KMS-11 (cell line): ENCODE measurements at regions not wholly inside any gene's neighbourhood (a gene's known extent, or its start where the extent isn't known, plus 50 kb on each side); places are given as distances from the start of the nearest gene placed in this dataset.

Experiments used
- H2AFZ ChIP-seq: fragments of 200-600 bp; sonication (generic); 2 replicates; pipeline ENCODE4 v1.6.1; 2016; ENCODE audit warnings: antibody characterized with exemption, mixed run types, low read depth
- H3K27ac ChIP-seq: fragments of 200-600 bp; sonication (generic); 2 replicates; pipeline ENCODE4 v1.6.1; 2016; ENCODE audit warnings: mild to moderate bottlenecking, mixed run types
- H3K27me3 ChIP-seq: fragments of 200-600 bp; sonication (generic); 2 replicates; pipeline ENCODE4 v1.6.1; 2017; ENCODE audit warnings: mild to moderate bottlenecking, low read depth, mixed run types, moderate library complexity; ENCODE audit not compliant: insufficient read depth
- H3K36me3 ChIP-seq: fragments of 200-600 bp; sonication (generic); 2 replicates; pipeline ENCODE4 v1.6.1; 2017; ENCODE audit warnings: mild to moderate bottlenecking, mixed run types; ENCODE audit not compliant: insufficient read depth
- H3K4me1 ChIP-seq: fragments of 200-600 bp; sonication (generic); 2 replicates; pipeline ENCODE4 v1.6.1; 2016; ENCODE audit warnings: mild to moderate bottlenecking, low read depth, mixed run types; ENCODE audit not compliant: poor library complexity, severe bottlenecking
- H3K4me2 ChIP-seq: fragments of 200-600 bp; sonication (generic); 2 replicates; pipeline ENCODE4 v1.7.0; 2016; ENCODE audit warnings: mild to moderate bottlenecking, mixed run types
- H3K4me3 ChIP-seq: fragments of 200-600 bp; sonication (generic); IDR thresholded peaks from 2 replicates; pipeline ENCODE4 v1.6.1; 2017; ENCODE audit warnings: low read depth, low read length, mixed read lengths; ENCODE audit not compliant: insufficient read depth
- H3K79me2 ChIP-seq: fragments of 200-600 bp; sonication (generic); 2 replicates; pipeline ENCODE4 v1.6.1; 2016; ENCODE audit warnings: low read depth, mixed run types; ENCODE audit not compliant: insufficient read depth
- H3K9ac ChIP-seq: fragments of 200-600 bp; sonication (generic); 2 replicates; pipeline ENCODE4 v1.6.1; 2016; ENCODE audit warnings: mild to moderate bottlenecking, mixed run types
- H4K20me1 ChIP-seq: fragments of 200-600 bp; sonication (generic); 2 replicates; pipeline ENCODE4 v1.6.1; 2016; ENCODE audit warnings: mild to moderate bottlenecking, mixed run types; ENCODE audit not compliant: insufficient read depth
- TF ChIP-seq, protein P1 (sequence below): fragments of 200-600 bp; sonication (generic); conservative IDR thresholded peaks from 2 replicates; pipeline ENCODE4 v1.6.1; 2017; ENCODE audit warnings: low read depth, mild to moderate bottlenecking, antibody characterized with exemption, low read length, moderate library complexity, mixed read lengths

DNA sequence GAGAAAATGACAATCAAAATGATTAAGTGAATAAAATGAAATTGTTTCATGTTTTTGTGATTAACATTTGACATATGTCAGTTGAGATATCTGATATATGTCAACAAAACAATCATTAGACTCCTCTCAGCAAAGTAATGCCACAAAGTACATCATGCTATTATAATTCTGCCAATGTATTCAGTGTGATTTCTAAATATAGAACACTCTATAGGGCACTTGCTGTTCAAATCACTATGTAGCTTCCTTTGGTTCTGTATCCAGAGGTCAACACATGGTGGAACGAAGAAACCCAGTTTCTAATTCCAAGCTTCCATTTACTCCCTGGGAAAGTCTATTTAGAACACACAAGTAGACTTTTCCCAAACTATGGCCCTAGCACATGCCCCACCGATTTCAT, 227.5 kb upstream of the FAM83B start:
- Histone ChIP-seq H3K4me1 (no peaks in the 10 kb centered on the region), H2AFZ (no peak overlapping the region), H4K20me1 (no peaks in the 10 kb centered on the region), H3K4me2 (no peak overlapping the region), H3K4me3 (no peak overlapping the region), H3K9ac (no peak overlapping the region), H3K27ac (no peak overlapping the region), H3K27me3 (no peaks in the 10 kb centered on the region), H3K79me2 (no peaks in the 10 kb centered on the region), H3K36me3 (no peaks in the 10 kb centered on the region)
- TF ChIP-seq, protein P1, sequence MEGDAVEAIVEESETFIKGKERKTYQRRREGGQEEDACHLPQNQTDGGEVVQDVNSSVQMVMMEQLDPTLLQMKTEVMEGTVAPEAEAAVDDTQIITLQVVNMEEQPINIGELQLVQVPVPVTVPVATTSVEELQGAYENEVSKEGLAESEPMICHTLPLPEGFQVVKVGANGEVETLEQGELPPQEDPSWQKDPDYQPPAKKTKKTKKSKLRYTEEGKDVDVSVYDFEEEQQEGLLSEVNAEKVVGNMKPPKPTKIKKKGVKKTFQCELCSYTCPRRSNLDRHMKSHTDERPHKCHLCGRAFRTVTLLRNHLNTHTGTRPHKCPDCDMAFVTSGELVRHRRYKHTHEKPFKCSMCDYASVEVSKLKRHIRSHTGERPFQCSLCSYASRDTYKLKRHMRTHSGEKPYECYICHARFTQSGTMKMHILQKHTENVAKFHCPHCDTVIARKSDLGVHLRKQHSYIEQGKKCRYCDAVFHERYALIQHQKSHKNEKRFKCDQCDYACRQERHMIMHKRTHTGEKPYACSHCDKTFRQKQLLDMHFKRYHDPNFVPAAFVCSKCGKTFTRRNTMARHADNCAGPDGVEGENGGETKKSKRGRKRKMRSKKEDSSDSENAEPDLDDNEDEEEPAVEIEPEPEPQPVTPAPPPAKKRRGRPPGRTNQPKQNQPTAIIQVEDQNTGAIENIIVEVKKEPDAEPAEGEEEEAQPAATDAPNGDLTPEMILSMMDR, result no peak

DNA sequence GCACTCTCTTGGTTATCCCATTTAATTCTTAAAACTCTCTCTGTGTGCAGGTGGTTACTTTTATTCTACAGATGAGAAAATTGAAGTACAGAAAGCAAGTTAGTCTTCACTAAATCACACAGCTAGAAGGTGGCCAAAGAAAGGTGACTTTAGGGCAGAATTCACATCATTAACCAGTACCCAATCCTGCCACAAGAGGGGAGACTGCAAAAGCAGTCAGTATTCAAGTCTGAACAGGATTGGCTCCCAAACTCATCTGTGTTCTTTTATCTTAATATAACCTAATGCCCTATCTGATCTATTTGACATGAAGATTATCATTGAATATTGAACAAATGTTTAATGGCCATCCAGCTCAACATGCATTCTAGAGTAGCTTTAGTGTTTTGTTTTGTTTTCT, 225.3 kb upstream of the FAM83B start:
- no peaks in the 10 kb centered on the region for H3K4me1 ChIP-seq
- H3K79me2 ChIP-seq, result no peaks in the 10 kb centered on the region
- H3K27ac ChIP-seq, result no peak overlapping the region
- H3K27me3 ChIP-seq, result no peaks in the 10 kb centered on the region
- no peak overlapping the region for H3K9ac ChIP-seq
- no peaks in the 10 kb centered on the region for H4K20me1 ChIP-seq
- H2AFZ ChIP-seq, result no peak overlapping the region
- no peak overlapping the region for H3K4me3 ChIP-seq
- no peak overlapping the region for H3K4me2 ChIP-seq
- TF ChIP-seq, protein P1, result no peak
- H3K36me3 ChIP-seq, result no peaks in the 10 kb centered on the region

DNA sequence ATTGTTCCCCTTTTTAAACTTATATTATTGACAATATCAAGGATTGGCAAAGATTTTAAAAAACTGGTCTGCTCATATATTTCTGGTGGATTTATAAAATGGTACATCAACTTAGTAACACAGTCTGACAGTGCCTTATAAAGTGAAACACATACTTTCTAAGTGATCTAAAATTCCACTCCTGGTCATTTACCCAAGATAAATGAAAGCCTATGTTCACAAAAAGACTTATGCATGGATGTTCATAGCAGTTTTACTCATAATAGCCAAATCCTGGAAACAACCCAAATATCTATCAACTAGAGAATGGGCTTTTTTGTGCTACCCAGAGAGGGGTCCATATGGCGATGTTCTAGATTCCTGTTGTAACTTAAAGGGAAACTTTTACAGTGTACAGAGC, 222.4 kb upstream of the FAM83B start:
- Histone ChIP-seq H3K4me3 (no peak overlapping the region), H3K4me1 (no peaks in the 10 kb centered on the region), H3K27ac (no peak overlapping the region), H3K9ac (no peak overlapping the region), H3K79me2 (no peaks in the 10 kb centered on the region), H3K36me3 (no peaks in the 10 kb centered on the region), H3K27me3 (no peaks in the 10 kb centered on the region), H3K4me2 (no peak overlapping the region), H2AFZ (no peak overlapping the region), H4K20me1 (no peaks in the 10 kb centered on the region)
- TF ChIP-seq, protein P1, result no peak

DNA sequence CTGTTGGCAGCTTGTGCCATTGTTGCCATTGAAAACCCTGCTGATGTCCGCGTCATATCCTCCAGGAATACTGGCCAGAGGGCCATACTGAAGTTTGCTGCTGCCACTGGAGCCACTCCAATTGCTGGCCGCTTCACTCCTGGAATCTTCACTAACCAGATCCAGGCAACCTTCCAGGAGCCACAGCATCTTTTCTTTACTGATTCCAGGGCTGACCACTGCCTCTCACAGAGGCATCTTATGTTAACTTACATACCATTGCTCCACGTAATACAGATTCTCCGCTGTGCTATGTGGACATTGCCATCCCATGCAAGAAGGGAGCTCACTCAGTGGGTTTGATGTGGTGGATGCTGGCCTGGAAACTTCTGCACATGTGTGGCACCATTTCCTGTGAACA, 221.8 kb upstream of the FAM83B start:
- TF ChIP-seq, protein P1, result no peak
- H3K9ac ChIP-seq, result no peak overlapping the region
- no peaks in the 10 kb centered on the region for H3K79me2 ChIP-seq
- H4K20me1 ChIP-seq, result no peaks in the 10 kb centered on the region
- H2AFZ ChIP-seq, result no peak overlapping the region
- no peaks in the 10 kb centered on the region for H3K36me3 ChIP-seq
- H3K4me2 ChIP-seq, result no peak overlapping the region
- H3K4me3 ChIP-seq, result no peak overlapping the region
- H3K4me1 ChIP-seq, result no peaks in the 10 kb centered on the region
- no peak overlapping the region for H3K27ac ChIP-seq
- H3K27me3 ChIP-seq, result no peaks in the 10 kb centered on the region

DNA sequence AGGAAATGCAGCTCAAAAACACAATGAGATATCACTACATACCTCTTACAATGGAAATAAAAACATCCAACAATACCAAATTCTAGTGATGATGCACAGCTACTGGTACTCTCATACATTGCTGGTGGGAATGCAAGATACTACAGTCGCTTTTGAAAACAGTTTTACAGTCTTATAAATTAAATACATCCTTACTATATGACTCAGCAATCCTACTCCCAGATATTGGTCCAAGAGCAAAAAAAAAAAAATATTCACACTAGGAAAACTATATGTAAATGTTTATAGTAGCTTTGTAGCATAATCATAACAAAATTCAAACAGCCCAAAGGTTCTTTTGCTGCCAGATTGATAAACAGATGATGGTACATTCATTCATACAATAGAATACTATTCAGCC, 217.4 kb upstream of the FAM83B start:
- no peak overlapping the region for H3K27ac ChIP-seq
- TF ChIP-seq, protein P1, result no peak

More for the DNA sequence above, 217.4 kb upstream of the FAM83B start:
- Histone ChIP-seq H3K9ac (no peak overlapping the region), H2AFZ (no peak overlapping the region), H3K4me1 (no peaks in the 10 kb centered on the region), H4K20me1 (no peaks in the 10 kb centered on the region), H3K27me3 (no peaks in the 10 kb centered on the region), H3K36me3 (no peaks in the 10 kb centered on the region), H3K4me3 (no peak overlapping the region), H3K79me2 (no peaks in the 10 kb centered on the region), H3K4me2 (no peak overlapping the region)
